ENCODE measurements at regions not wholly inside any gene's neighbourhood (a gene's known extent, or its start where the extent isn't known, plus 50 kb on each side); places are given as distances from the start of the nearest gene placed in this dataset.

GRCh38 chr2:199144546-199144945, 313.2 kb downstream of the SATB2 start (continued):
- TF ChIP-seq MGA (IDR thresholded peaks at IDR 0.05) = no peak
- TF ChIP-seq ZNF197 (CRISPR knock-in tag; IDR thresholded peaks at IDR 0.05; ENCODE audit: low read depth) = no peak
- no peak for TF ChIP-seq HNRNPK (IDR thresholded peaks at IDR 0.05; ENCODE audit: low read depth, low read length, poor library complexity, severe bottlenecking)
- TF ChIP-seq REST (IDR thresholded peaks at IDR 0.05; ENCODE audit: borderline replicate concordance) = no peak
- TF ChIP-seq REST (CRISPR knock-in tag; IDR thresholded peaks at IDR 0.05; ENCODE audit: low read depth) = no peak
